MCF 10A (cell line): ENCODE measurements at regions not wholly inside any gene's neighbourhood (a gene's known extent, or its start where the extent isn't known, plus 50 kb on each side); places are given as distances from the start of the nearest gene placed in this dataset.

ENCODE experiments used
- BruUV-seq: library from RNA; stranded (reverse); fragments of 400-500 nt; replicated peaks from 2 replicates; lab custom pipeline; 2021; lab: Mats Ljungman, UMichigan
- CTCF ChIA-PET: fragments of 300-600 bp; sonication (Branson Sonifier 250); formaldehyde crosslinking; extraction: SDS; loops from one replicate; lab custom pipeline; 2021; ENCODE audit warnings: antibody characterized with exemption, inconsistent platforms; lab: Yijun Ruan, JAX
- POLR2A ChIA-PET: fragments of 300-600, 350-650 bp; sonication (Branson Sonifier 250); formaldehyde crosslinking; extraction: SDS; loops from one replicate; lab custom pipeline; 2020; ENCODE audit warnings: antibody characterized with exemption, inconsistent platforms; lab: Yijun Ruan, JAX
- DNase-seq: peaks from one replicate; pipeline ENCODE4 v3.0.0-alpha.2; 2018; ENCODE audit not compliant: unreplicated experiment
- H3K27ac Mint-ChIP-seq: one replicate; pipeline ENCODE4 v1.8.0; 2022; ENCODE audit warnings: mild to moderate bottlenecking, low read depth, mixed read lengths; ENCODE audit not compliant: unreplicated experiment
- H3K27me3 Mint-ChIP-seq: one replicate; pipeline ENCODE4 v1.8.0; 2022; ENCODE audit warnings: mixed read lengths; ENCODE audit not compliant: insufficient read depth, unreplicated experiment
- H3K36me3 Mint-ChIP-seq: one replicate; pipeline ENCODE4 v1.8.0; 2022; ENCODE audit warnings: mild to moderate bottlenecking, moderate library complexity, mixed read lengths; ENCODE audit not compliant: insufficient read depth, unreplicated experiment
- H3K4me1 Mint-ChIP-seq: one replicate; pipeline ENCODE4 v1.8.0; 2022; ENCODE audit warnings: mixed read lengths; ENCODE audit not compliant: insufficient read depth, unreplicated experiment
- H3K4me3 Mint-ChIP-seq: one replicate; pipeline ENCODE4 v1.8.0; 2022; ENCODE audit warnings: mild to moderate bottlenecking, moderate library complexity, mixed read lengths; ENCODE audit not compliant: unreplicated experiment
- H3K9me3 Mint-ChIP-seq: one replicate; pipeline ENCODE4 v1.8.0; 2022; ENCODE audit warnings: mixed read lengths; ENCODE audit not compliant: unreplicated experiment
- intact Hi-C: fragments of 100-400 bp; cut with micrococcal nuclease; formaldehyde crosslinking; loops from 2 replicates; pipeline ENCODE4 v1.14.1; 2022
- TF ChIP-seq, protein P1 (sequence below): fragments of 200-600 bp; IDR thresholded peaks from one replicate; pipeline ENCODE4 v1.8.0; 2022; ENCODE audit warnings: antibody characterized with exemption, mild to moderate bottlenecking; ENCODE audit not compliant: unreplicated experiment

DNA sequence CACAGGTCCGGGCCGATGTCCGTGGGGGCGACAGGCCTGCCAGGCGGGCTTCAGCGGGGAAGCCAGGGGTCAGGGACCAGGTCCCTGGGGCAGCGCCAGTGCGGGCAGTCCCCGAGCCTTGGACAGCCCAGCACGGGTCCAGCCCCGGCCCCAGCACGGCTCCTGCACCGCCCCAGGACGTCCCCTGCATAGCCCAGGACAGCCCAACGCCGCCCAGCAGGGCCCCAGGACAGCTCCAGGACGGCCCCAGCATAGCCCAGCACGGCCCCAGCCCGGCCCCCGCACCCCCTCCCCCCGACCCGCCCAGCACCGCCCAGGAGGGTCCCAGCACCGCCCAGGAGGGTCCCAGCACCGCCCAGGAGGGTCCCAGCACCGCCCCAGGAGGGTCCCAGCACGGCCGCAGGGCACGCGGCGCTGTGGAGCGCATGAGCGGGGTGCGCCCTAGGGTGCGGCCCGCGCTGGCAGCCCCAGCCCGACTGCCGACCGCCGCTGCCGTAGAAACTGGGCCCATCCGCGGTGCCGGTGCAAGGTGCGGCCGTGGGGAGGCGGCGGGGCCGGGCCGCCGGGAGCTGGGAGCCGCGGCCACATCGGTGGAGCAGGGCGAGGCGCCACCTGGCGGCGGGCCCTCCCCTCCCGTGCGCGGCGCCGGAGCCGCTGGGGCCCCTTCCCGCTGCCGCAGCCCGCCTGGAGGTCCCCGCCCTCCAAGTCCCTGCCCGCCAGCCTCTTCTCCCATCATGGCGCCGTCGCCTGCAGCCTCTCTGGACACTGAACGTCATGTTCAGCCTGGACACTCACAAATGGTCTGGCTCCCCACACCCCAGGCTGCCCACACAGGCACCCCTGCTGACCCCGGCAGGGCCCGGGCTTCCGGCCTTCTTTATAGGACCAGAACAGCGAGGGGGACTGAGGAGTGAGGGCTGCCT, 106.8 kb upstream of the NKX1-1 start:
- intact Hi-C loops = no loop called here
- no peak for DNase-seq

DNA sequence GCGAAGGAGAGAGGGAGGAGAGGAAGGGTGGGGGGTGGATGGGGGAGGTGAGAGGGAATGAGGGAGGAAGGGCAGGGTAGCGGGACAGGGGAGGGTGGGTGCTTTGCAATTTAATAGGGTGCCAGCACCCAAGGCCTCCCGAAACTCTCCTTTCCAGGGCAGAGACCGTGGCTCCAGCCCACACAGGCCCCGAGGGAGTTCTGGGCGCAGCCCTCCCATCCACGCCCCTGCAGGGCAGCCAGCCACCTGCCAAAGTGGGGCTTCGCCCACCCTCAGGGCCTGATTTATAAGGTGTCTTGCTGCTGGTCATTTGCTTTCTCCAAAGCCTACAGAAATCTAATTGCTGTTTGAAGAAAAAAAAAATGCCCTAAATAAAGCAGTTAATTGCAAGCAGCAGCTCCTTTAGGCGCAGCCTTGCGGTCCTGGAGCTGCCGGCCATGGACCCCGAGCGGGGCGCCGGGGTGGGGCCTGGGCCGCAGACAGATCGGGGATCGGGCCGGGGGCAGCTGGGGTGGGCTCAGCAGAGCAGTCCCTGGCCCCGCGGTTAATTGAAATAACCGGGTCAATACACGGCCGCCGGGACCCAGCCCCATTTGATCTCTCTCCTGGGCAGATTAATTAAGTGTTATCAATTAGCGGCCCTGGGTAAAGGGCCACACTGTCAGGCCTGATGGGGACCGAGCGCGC, 106.0 kb upstream of the NKX1-1 start:
- no peak overlapping the region for H3K4me3 Mint-ChIP-seq

More for the DNA sequence above, 106.8 kb upstream of the NKX1-1 start:
- Mint-ChIP-seq H3K4me3 (no peak overlapping the region), H3K36me3 (no peaks in the 10 kb centered on the region), H3K9me3 (no peaks in the 10 kb centered on the region), H3K27ac (no peak overlapping the region), H3K4me1 (no peaks in the 10 kb centered on the region), H3K27me3 (peaks cover 26% of the 10 kb centered on the region)
- ChIA-PET POLR2A (no interaction called here), CTCF (interaction anchor here (0.7 kb wide), 1 partner anchor 463 kb away, joined by 3 read pairs; no protein-coding TSS in a partner anchor)
- no TSS peak for BruUV-seq
- TF ChIP-seq, protein P1, sequence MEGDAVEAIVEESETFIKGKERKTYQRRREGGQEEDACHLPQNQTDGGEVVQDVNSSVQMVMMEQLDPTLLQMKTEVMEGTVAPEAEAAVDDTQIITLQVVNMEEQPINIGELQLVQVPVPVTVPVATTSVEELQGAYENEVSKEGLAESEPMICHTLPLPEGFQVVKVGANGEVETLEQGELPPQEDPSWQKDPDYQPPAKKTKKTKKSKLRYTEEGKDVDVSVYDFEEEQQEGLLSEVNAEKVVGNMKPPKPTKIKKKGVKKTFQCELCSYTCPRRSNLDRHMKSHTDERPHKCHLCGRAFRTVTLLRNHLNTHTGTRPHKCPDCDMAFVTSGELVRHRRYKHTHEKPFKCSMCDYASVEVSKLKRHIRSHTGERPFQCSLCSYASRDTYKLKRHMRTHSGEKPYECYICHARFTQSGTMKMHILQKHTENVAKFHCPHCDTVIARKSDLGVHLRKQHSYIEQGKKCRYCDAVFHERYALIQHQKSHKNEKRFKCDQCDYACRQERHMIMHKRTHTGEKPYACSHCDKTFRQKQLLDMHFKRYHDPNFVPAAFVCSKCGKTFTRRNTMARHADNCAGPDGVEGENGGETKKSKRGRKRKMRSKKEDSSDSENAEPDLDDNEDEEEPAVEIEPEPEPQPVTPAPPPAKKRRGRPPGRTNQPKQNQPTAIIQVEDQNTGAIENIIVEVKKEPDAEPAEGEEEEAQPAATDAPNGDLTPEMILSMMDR = no peak

DNA sequence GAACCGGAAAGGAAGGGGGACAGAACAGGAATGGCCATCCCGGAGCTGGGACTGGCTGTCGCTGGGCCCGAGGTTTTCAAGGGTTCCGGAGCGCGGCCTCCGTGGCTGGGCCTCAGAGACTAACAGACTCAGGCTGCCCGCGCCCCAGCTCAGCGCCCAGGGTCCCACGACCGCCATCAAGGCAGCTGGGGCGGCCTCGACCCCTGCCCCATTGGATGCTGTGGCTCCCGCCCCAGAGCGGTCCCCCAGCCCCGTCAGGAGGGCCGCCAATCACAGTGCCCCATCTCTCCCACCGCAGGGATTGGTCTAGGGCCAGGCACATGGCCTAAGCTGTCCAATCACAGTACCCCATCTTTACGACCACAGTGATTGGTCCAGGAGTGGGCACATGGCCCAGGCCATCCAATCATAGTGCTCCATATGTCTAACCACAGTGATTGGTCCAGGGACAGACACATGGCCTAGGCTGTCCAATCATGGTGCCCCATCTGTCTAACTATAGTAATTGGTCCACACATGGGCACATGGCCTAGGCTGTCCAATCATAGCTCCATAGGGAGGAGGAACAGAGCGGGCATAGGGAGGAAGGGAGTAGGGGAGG, 105.3 kb upstream of the NKX1-1 start:
- intact Hi-C loops = no loop called here
- TF ChIP-seq, protein P1 = no peak
- Mint-ChIP-seq H3K9me3 (no peaks in the 10 kb centered on the region), H3K4me3 (no peak overlapping the region), H3K27ac (no peak overlapping the region), H3K4me1 (no peaks in the 10 kb centered on the region), H3K27me3 (peaks cover 41% of the 10 kb centered on the region), H3K36me3 (no peaks in the 10 kb centered on the region)
- BruUV-seq = no TSS peak
- ChIA-PET CTCF (no interaction called here), POLR2A (no interaction called here)
- DNase-seq = no peak

More for the DNA sequence above, 106.0 kb upstream of the NKX1-1 start:
- BruUV-seq = no TSS peak
- Mint-ChIP-seq H3K9me3 (no peaks in the 10 kb centered on the region), H3K27ac (no peak overlapping the region), H3K4me1 (no peaks in the 10 kb centered on the region), H3K27me3 (peaks cover 34% of the 10 kb centered on the region), H3K36me3 (no peaks in the 10 kb centered on the region)
- CTCF ChIA-PET = no interaction called here
- TF ChIP-seq, protein P1 = no peak
- POLR2A ChIA-PET = no interaction called here
- intact Hi-C loops = no loop called here
- DNase-seq = no peak

DNA sequence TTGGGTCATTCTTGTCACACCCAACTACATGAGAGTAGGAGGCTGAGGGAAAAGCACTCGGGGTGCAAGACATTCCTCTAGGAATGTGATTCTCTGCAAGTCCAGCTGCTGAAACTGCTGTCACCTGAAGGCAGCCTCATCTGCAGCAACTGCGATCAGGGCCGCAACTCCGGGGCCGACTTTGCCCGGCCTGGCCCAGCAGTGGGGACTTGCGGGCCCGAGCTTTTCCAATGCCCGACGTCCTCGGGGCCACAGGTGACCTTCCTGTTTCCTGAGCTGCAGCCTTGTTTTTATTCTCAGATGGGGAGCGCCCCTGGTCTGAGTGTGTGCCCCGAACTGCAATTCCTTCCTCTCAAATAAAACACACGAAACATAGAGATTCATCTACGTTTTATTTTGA, 104.7 kb upstream of the NKX1-1 start:
- no peaks in the 10 kb centered on the region for H3K36me3 Mint-ChIP-seq
- H3K27ac Mint-ChIP-seq = no peak overlapping the region
- H3K4me3 Mint-ChIP-seq = no peak overlapping the region
- ChIA-PET POLR2A (no interaction called here), CTCF (no interaction called here)
- no TSS peak for BruUV-seq
- H3K27me3 Mint-ChIP-seq = peaks cover 47% of the 10 kb centered on the region
- no peak for DNase-seq
- intact Hi-C loops = no loop called here
- TF ChIP-seq, protein P1 = no peak
- no peaks in the 10 kb centered on the region for H3K9me3 Mint-ChIP-seq
- H3K4me1 Mint-ChIP-seq = no peaks in the 10 kb centered on the region
